ENCODE measurements at regions not wholly inside any gene's neighbourhood (a gene's known extent, or its start where the extent isn't known, plus 50 kb on each side); places are given as distances from the start of the nearest gene placed in this dataset.

GRCh38 chr6:150712505-150713252 lies 113.0 kb downstream of the PLEKHG1 start:
- no peak for DNase-seq (ENCODE audit: low spot score)

GRCh38 chr6:150713487-150713886 lies 113.8 kb downstream of the PLEKHG1 start:
- no peak for DNase-seq (ENCODE audit: low spot score)

- no peak for DNase-seq (ENCODE audit: low spot score)
Measured at GRCh38 chr6:150713931-150714330, 114.2 kb downstream of the PLEKHG1 start.

DNA sequence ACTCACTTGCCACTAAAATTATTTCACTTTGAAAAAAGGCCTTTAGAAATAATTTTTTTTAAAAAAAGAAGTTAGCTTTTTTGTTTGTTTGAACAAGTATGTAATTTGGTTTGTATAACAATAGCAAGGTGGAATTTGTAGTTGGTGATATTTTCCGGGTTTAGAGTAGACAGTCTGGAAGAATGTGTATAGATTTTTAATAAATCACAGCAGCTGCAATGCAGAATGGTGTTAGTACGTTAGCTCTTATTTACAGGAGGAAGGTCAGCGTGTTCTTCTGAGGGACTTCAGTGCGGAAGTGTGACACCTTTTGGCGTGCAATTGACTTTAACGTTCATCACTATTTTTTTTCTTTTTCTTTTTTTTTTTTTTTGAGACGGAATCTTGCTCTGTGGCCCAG lies 115.4 kb downstream of the PLEKHG1 start:
- no peak for DNase-seq (ENCODE audit: low spot score)

DNA sequence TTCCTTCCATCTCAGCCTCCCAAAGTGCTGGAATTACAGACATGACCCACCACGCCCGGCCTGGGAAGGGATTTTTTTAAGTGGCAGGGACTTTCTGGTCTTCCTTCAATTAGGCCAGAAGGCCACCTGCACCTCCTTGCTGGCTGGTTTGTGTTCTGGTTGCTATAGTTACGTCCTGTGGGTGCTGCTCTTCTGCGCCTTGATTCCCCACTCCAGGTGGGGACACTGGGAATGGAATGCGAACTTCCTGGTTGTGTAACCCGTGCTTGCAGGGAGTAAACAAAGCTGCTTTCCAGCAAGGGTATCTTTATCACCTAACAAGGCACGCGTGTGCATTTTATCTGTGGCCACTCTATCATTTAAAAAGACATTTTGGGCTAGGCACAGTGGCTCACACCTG lies 117.7 kb downstream of the PLEKHG1 start:
- no peak for DNase-seq (ENCODE audit: low spot score)

- DNase-seq (ENCODE audit: low spot score) = no peak
Measured at GRCh38 chr6:150719099-150719766, 119.5 kb downstream of the PLEKHG1 start.

DNA sequence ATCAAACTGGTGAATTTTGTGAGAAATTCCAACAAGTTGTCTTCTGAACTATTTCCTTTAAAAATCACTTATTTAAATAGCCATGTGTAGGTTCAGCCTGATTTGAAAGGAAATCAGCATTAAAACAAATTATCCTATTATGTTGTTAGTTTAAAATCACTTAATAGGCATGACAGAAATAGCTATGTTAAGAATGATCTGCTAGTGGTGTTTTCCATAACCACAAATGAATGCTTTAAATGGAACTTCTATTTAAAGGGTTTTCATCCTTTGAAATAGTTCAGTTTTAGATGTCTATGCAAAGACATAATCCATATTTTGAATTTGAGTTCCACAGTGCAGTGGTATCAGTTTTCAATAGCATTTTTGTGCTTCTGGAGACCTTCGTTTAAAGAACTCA lies 120.1 kb downstream of the PLEKHG1 start:
- DNase-seq (ENCODE audit: low spot score) = no peak

GRCh38 chr6:150720774-150721233 lies 121.1 kb downstream of the PLEKHG1 start:
- no peak for DNase-seq (ENCODE audit: low spot score)

DNA sequence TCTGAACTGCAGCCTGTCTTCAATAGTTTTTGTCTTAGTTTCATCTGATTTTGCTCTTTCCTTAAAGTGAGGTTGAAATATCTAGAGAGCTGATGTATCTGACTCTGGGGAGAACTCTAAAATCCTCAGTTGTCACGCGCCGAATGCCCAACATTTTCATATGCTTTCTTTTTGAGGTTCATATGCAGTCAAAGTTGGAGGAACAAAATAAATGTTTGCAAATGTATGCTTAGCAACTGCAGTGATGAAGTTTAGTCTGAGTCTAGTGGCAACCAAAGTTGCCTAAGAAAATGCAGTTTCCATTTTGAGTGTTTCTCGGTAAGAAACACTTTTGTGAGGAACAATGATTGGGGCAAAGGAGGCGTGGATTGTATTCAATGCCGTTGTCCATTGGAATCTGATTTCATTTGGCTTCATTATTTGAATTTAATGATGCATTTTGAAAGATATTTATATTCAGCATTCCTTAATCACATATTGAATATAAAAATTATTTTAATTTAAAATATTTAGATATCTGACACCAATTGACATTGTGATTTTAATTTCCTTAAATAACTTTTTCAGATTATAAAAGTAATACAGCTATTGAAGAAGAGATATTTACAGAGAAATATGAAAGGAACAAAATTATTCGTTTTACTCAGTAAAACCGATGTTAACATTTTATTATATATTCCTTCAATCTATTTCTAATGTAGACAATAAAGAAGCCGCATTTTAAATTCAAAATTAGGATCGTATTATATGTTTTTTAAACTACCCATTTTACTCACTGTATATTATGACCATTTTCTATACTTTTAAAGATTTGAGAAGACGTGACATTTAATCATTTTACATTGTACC lies 122.0 kb downstream of the PLEKHG1 start:
- no peak for DNase-seq (ENCODE audit: low spot score)

DNA sequence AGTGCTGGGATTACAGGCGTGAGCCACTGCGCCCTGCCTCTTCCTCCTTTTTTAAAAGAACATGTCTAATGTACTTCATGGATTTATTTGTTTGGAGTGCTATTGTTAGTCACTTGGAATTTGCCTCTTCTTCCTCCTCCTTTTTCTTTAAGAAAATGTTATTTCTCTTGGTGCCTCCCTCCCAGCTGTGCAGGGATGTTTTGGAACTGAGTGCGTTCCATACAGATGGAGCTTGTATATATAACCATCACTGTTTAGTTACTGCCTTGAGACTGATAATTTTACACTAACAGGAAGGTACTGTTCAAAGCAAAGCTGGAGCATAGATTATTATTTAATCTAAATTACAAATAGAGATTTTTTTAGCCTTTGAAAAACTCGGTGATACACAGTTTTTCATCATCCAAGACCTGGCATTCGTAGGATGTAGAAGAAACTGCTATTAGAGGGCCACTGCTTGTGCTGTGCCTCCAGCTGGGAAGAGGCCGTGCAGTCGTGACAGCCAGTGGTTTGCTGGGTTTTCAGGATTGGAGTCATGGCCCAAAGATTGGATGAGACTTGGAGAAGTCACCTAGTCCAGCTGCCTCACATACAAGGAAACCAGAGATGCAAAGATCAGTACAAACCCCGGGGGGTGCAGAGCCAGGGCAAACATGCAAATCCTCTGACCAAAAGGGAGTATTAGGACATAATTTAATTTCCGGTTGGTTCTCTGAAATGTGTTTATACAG lies 123.1 kb downstream of the PLEKHG1 start:
- no peak for DNase-seq (ENCODE audit: low spot score)

DNA sequence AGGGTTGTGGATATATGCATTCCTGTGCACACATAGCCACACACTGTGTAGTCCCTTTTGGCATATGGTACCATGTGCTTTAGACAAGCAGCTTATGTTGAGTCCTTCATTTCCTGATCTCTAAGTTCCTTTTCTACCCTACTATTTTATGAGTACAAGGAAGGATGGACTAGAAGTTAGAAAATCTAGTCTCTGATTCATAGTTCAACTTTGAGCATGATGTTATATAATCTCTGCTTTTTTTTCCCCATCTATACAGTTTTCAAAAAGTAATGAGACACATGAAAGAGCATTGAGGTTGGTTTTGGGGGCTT lies 123.6 kb downstream of the PLEKHG1 start:
- DNase-seq (ENCODE audit: low spot score) = no peak

GRCh38 chr6:150723857-150724256 lies 124.2 kb downstream of the PLEKHG1 start:
- no peak for DNase-seq (ENCODE audit: low spot score)

DNA sequence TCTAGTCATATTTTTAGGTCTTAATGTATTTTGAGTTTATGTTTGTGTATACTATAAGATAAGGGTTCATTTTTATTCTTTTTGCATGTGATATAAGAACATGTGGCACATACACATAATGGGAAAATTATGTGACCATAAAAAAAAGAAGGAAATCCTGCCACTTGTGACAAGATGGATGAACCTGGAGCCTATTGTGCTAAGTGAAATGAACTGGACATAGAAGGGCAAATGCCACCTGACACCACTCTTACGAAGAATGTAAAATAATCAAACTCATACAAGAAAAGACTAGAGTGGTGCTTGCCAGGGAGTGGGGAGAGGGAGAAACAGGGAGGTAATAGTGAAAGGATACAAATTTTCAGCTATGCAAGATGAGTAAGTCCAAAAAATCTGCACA lies 126.1 kb downstream of the PLEKHG1 start:
- DNase-seq (ENCODE audit: low spot score) = no peak

GRCh38 chr6:150729188-150729748 lies 129.6 kb downstream of the PLEKHG1 start:
- DNase-seq (ENCODE audit: low spot score) = no peak

DNA sequence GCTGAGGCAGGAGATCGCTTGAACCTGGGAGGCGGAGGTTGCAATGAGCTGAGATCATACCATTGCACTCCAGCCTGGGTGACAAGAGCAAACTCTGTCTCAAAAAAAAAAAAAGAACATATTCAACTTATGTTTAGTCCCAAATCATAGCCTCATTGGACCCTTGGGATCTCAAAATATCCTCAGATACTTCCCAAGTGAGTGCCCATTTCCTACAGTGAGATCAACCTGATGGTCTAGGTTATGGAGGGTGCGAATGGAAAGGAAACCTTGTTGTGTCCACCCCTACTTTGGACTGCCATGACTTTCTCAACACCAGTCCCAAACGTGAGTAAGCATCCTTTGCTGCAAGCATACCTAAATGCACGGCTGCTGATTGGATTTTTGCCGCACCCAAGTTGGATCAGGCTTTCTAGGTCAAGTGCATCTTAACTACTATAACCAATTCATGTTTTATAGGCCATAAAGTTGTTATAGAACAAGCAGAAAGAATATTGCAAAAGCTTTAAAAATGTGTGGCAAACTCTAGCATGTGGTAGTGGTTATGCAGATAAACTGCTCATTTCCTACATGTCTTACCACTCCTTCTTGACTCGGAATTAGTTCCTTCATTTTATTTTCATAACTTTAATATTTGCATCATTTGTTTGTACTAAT lies 131.2 kb downstream of the PLEKHG1 start:
- no peak for DNase-seq (ENCODE audit: low spot score)

- no peak for DNase-seq (ENCODE audit: low spot score)
Measured at GRCh38 chr6:150732765-150733539, 132.6 kb upstream of the MTHFD1L start.

DNA sequence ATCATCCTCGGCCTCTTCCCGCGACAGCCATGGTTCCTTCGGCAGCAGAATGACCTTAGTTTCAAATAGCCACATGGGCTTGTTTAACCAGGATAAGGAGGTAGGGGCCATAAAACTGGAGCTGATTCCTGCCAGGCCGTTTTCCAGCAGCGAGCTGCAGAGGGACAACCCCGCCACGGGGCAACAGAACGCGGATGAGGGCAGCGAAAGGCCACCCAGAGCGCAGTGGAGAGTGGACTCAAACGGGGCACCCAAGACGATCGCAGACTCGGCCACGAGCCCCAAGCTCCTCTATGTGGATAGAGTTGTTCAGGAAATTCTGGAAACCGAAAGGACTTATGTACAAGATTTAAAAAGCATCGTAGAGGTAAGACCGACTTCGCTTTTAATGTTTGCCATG lies 131.8 kb upstream of the MTHFD1L start:
- no peak for DNase-seq (ENCODE audit: low spot score)

DNA sequence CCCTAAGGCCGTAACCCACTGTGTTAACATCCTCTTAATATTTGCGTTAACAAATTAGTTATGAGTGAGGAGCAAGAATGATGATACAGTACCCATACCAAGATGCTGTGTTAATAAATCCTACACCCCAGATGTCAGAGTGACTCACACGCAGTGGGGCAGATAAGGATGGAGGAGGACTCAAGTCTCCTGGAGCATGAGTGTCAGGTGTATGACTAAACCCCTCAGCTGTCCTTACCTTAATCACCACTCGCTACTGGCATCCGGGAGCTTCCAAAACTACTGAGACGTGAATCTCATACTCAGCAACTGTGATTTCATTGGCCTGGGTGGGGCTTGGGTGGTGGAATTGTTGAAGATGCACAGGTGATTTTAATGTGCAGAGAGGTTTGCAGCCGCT lies 131.3 kb upstream of the MTHFD1L start:
- no peak for DNase-seq (ENCODE audit: low spot score)

GRCh38 chr6:150735341-150735851 lies 130.1 kb upstream of the MTHFD1L start:
- no peak for DNase-seq (ENCODE audit: low spot score)

- no peak for DNase-seq (ENCODE audit: low spot score)
Measured at GRCh38 chr6:150738092-150738629, 127.3 kb upstream of the MTHFD1L start.
